ENCODE measurements at regions not wholly inside any gene's neighbourhood (a gene's known extent, or its start where the extent isn't known, plus 50 kb on each side); places are given as distances from the start of the nearest gene placed in this dataset.
"Not testable (repeated sequence)": the region's sequence is repeated elsewhere in the genome, so short reads cannot be mapped to it uniquely, and the experiment has no call there.

DNA sequence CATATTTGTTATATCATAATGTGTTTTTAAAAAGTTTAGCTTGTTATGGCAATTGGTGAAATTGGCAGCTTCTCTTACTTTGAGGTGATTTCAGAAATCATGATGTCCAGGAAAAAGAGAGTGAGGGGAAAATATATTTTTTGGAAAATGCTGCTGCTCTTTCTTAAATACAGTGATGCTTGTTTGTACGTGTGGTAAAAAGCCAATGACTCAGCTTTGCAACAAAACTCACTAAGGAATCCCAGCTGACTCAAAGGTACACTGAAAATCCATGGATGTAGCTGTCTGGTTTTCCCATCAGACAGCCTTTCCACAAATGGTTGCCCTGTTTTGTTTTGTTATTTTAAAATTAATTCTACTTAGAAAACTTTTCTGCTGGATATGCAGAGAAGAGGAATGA lies 306.4 kb upstream of the PAPPA start:
- no peak for DNase-seq

DNA sequence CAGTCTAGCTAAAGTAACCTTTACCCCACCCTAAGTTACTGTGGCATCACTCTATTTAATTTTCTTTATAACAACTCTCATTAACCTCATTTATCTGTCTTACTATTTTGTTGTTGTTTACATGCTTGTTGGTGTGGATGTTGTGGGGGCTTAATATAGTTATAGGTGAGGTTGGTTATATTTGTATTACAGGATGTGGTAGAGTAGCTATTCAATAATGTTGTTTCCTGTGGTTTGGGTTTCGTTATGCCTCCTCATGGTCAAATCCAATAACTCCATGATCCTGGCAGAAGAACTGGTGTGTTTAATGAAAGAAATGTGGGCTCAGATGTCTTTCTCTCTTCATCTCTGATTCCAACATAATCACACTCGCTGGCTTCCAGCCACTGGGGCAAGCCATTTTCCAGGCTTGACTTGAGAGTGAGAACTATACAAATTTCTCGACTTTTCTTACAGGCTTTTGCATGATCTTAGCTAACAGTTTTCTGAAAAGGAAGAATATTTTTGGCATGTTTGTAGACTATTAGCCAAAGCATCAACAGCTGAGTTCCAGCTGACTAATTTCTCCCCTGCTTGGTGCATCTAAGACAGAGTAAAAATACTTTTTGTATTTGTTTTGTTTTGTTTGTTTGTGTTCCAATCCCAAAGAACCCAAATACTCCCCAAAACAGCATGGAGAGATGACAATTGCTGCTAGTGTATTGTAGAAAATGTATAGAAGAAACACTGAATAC lies 303.7 kb upstream of the PAPPA start:
- no peak for DNase-seq

DNA sequence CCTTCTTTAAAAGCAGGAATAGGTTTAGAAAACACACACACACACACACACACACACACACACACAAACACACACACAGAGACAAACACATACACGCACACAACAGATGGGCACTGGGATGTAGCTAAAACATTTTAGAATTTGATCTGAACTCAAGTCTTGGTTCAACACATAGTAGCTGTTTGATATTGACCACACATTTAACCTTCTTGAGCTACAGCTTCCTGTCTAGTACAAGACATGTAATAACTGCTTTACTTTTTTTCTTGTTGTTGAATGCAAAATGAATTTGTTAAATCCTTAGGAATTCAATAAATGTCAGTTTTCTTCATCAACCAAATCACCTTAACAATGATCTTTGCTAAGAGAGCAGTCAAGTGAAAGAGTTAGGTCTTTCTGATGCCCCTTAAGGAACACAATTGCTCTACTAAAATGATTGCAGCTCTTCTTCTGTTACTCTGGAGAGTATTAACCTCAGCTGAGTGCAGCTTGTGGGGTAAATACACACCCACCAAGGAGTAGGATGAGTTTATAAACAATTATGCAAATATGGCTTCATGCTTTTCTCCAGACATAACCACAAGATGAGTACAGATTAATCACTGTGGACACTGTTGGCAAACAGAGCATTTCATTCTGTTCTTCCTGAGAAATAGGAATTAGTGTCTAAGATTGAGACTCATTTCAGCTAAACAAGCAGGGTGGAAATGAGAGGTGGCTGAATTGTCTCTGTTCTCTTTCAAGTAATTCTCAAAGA lies 302.9 kb upstream of the PAPPA start:
- no peak for DNase-seq

DNA sequence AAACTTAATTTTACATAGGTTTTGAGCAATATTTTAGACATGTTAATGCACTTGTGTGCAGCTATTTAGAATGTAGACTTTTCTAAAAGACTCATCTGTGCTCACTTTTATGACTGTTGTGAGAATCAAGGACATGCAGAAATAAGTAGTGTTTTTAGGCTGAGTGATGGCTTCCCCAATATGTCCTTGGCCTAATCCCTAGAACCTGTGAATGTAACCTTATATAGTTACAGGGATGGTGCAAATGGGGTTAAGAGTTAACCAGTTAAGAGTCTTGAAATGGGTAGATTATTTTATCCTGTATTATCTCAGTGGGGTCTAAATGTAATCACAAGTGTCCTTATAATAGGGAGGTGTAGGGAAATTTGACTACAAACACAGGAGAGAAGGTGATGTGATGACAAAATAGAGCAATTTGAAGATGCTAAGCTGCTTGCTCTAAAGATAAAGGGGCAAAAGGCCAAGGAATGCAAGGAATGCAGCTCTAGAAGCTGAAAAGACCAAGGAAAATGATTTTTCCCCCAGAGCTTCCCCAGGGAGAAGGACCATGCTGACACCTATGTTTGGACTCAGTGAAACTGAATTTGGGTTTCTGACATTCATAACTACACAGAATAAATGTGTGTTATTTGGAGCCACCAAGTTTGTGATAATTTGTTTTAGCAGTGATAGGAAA lies 298.0 kb upstream of the PAPPA start:
- no peak for DNase-seq

DNA sequence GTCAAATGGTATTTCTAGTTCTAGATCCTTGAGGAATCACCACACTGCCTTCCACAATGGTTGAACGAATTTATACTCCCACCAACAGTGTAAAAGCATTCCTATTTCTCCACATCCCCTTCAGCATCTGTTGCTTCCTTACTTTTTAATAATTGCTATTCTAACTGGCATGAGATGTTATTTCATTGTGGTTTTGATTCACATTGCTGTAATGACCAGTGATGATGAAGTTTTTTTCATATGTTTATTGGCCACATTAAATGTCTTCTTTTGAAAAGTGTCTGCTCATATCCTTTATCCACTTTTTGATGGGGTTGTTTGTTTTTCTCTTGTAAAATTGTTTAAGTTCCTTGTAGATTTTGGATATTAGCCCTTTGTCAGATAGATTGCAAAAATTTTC lies 295.2 kb upstream of the PAPPA start:
- DNase-seq, result not testable (repeated sequence)

DNA sequence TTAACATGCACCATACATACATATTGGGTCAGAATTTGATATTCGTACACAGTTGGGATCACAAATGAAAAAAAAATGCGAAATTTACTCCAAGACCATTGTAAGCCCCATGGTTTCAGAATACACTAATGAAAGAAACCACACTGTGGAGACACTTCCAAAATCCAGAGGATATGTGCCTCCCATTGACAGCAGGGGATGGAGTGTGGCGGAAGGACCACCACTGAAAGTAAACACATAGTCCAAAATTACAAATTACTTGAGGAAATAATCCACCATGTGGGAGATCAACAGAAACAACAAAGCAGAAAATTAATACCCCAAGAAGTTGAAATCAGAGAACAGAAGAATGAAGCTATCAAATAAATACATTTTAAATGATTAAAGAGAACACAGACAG lies 291.6 kb upstream of the PAPPA start:
- no peak for DNase-seq

DNA sequence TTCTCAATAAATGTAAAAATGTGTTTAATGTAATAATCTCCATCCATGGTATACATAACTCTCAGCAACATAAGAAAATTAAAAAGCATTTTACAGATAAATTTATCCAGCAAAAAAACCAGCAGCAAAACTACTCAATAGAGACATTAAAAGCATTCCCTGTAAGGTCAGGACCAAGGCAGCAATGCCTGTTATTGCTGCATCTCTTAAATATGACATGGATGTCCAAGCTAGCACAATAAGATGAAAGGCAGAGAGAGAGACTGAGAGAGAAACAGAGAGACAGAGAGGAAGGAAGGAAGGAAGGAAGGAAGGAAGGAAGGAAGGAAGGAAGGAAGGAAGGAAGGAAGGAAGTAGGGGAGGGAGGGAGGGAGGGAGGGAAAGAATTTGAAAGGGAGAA lies 289.0 kb upstream of the PAPPA start:
- no peak for DNase-seq

DNA sequence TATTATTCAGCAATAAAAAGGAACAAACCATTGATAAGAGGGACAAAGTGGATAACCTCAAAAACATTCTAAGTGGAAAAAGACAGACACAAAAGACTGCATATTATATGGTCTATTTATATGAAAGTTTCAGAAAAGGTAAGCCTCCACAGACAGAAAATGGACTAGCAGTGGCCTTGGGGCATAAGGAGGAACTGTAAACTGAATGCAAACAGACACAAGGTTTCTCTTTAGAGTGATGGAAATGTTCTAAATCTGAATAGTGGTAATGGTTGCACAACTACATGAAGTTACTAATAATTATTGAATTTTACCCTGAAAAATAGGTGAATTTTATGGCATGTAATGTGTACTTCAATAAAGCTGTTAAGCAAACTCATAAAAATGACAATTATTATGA lies 286.3 kb upstream of the PAPPA start:
- DNase-seq, result no peak

DNA sequence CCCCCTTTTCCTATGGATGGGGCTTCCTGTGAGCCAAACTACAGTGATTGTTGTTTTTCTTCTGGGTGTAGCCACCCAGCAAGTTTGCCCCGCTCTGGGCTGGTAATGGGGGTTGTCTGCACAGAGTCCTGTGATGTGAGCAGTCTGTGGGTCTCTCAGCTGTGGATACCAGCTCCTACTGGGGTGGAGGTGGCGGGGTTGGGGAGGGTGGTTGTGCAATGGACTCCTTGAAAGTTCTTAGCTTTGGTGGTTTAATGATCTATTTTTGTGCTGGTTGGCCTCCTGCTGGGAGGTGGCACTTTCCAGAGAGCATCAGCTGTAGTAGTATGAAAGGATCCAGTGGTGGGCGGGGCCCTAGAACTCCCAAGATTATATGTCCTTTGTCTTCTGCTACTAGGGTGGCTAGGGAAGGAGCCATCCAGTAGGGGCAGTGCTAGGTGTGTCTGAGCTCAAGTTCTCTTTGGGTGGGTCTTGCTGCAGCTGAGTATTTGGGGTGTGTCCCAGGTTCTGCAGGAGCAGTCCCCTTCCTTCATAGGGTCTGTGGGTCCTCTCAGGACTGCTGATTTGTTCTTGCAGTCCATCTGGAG lies 275.6 kb upstream of the PAPPA start:
- no peak for DNase-seq

DNA sequence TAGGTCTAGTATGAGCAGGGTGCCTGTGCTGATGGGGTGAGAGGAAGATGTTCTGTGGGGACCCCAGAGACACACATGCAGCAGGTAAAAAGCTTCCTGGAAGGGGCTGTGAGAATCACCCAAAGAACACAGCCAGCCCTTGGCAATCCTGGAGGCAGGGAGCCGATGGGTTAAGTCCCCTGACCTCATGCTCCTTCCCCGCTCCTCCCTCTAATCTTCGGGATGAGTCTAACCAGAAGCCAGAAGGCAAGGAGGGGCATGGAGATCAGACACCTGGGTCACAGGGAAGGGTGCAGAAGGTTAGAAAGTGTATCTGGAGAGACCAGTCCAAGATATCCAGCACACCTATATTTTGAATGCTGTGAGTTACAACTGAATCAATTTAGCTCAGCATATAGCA lies 274.1 kb upstream of the PAPPA start:
- no peak for DNase-seq

DNA sequence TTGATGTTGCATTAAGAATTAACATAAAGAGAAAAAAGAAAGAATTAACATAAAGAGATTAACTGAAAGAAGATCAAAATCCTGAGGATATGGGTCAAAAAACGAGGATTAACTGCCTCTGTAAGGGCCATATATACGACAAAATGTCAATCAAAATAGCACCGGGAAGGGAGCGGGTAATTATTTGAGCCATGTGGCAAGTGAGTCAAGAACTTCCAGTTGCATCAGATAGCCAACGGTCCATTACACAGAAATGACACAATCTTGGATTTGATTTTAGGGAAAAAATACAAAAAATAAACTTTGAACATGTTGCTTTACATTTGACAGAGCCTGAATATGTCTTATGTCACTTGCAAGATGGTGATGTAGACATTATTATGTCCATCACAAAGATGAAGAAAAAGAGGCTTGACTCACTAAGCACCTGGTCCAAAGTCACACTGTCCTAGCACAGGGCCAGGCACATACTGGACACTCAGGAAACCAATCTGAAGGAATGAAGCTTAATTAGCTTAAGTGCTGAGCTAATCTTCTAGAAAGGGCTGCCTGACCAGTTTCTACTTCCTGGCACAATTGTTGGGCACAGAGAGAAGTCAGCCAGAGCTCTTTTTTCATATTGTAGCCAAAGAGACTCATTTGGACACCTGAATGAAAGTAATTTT lies 273.2 kb upstream of the PAPPA start:
- no peak for DNase-seq

DNA sequence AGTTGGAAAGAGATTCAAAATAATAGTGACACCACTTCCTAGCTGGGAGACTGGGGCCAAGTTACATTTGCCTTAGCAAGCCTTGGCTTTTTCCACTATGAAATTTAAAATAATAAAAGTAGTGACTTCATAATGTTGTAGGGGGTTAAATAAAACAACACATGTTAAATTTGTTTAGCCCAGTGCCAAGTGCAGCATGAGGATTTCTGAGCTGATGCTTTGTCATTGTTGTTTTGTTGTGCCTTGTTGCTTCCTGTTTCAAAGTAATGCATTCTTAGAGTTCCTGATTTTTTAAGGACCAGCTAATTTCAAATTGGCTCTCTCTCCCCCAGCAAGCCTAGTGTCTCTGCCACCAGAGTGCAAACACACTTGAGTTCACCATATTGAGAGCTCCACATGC lies 270.7 kb upstream of the PAPPA start:
- no peak for DNase-seq

DNA sequence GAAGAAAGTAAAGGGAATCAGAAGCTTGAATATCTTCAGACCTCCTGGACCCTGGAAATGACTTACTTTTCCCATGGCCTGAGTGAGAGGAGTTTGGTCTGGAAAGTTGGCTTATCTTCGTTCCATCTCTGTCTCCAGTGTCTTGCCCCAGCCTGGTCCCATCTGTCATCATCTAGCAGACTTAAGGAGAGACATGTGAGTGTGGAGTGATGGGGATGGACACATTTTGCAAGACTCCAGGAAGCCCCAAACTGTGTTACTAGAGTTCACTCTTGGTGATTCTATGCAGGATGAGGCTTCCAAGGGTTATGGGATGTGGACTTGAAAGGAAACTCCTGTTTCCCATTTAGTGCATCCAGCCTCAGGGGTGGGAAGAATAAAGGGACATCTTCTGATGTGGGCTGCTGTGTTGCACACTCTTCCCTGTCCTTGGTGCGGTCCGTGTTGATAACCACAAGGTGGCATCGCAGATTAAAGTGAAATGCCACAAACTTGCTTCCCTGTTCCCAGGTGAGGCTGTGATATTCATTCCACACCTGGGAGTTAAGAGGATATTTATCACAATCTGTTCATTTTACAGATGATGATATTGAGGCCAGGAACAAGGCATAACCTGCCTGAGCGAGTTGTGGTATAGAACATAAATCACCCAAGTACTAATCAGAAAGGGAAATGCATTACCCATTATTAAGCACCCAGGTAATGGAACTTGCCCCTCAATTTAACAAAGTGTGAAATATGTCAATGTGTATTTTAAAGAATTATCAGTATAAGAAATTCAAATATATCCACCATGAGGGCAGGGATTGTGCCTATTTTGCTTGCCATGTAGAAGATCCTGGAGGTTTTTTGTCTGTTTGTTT lies 269.9 kb upstream of the PAPPA start:
- no peak for DNase-seq

DNA sequence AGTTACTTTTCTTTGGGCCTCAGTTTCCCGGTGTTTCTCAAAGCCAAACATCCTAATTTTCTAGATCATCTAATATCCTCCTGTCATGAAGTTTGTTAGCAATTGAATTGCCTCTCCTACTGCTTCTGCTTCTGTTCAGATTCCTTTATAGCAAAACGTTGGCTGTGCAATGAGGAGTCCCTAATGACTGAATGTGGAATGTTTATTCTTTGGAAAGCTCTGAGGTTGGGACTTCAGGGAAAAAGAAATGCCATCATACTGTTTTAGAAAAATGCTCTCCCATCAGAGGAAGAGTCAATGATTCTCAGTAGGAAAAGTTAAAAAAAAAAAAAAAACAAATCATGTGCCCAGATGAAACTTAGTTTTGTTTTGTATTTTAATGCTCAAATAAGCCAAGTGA lies 268.7 kb upstream of the PAPPA start:
- DNase-seq, result no peak

DNA sequence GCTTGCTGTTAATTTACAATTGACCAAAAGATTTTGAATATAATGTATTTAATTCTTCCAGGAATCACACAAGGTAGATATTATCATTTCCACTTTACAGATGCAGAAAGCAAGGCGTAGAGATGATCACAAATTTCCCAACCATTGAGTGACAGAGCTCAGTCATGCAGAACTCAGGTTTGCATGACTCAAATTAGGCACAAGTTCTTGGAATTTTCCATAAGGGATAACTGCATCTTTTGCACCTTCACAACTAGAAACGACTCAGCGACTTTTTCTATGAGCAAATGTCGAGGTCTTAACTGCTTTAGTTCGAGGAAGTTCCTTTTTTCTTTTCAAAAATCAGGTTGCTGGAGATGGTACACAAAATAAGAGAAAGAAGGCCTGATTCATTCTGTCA lies 265.5 kb upstream of the PAPPA start:
- DNase-seq, result no peak

DNA sequence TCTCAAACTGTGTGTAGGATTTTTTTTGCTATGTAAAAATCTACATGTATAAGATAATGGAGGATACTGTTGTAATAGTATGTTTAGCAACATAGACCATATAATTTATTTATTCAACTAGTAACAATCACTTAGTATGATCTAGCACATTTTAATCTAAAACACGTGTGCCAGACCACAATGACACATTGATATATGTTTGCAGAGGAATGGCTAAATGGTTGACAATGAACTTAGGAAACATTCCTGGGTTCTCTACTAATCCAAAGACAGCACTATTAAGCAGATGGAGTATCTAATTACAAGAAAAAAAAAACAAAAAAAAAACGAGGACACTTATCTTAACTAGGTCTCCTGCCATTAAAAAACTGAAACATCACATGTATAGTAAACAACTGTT lies 261.7 kb upstream of the PAPPA start:
- no peak for DNase-seq

DNA sequence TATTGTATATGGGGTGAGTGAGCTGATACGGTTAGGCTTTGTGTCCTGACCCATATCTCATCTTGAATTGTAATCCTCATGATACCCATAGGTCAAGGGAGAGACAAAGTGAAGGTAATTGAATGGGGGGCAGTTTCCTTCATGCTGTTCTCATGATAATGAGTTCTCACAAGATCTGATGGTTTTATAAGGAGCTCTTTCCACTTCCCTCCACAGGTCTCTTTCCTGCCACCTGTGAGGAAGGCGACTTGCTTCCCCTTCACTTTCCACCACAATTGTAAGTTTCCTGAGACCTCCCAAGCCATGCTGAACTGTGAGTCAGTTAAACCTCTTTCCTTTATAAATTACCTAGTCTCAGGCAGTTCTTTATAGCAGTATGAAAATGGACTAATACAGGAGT lies 255.1 kb upstream of the PAPPA start:
- not testable (repeated sequence) for DNase-seq

DNA sequence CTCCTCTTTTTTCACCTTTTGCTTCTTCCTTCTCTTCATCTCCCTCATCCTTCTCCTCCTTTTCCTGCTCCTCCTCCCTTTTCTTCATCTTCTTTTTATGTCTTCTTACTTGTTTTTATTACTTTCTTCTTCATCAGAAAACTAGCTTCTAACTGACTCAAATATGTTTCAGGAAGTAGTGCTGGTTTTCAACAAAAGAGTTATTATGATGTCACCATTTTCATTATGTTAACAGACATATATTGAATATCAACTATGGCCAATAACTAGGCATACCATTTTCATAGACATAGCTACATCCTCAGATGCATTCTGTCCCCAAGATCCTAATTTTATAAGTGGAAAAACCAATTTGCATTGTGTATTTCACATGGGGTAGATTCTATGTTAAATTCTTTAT lies 252.9 kb upstream of the PAPPA start:
- DNase-seq, result no peak

DNA sequence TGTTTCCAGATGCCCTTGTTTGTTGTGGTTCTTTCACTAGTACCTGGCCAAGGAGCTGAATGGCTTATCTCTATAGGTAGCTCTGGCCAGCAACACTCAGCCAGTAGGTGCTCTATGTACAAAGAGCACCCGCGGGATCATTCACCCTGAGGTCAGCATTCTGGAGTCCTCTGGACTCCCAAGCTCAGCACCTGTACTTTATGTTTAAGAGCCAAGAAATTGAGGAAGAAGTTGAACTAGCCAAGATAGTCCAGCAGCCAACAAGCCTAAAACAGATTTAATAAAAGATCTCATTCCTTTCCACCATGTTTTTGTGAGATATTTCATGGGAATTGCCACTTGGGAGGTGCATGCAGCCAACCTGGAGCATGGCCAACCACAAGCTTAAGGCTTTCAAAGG lies 242.6 kb upstream of the PAPPA start:
- no peak for DNase-seq

DNA sequence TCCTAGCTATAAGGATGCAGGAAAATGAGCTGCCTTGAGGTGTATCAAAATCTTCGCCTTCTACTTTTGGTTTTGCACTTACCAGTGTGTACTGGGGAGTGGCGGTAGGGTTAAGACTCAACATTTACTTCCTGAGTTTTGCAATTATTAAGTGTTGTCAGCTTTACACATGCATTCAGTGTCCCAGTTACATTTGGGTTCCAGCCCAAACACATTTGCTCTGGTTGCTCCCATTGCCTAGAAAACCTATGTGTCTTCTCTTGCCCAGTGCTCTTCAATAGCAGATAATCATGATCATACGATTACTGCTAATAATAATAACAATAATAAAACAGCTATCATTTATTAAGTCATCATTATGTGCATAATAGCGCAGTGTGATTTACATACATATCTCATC lies 241.5 kb upstream of the PAPPA start:
- DNase-seq, result no peak

DNA sequence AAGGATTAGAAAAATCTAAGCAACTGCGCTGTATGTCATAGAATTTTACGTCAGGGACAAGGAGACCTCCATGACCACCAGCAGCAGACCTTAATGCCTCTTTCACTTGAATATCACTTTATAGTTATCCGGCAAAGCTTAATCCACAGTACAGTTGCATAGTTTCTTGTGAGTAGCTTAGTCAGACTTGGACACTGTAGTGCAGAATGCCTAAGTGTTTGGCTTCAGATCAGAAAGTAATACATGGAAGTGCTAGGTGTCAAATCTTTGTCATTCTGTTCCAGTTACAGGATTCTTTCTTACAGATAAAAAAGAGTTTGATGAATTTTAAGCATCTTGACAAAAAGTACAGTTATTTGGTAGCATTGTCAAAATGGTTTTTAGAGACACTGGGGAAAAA lies 239.9 kb upstream of the PAPPA start:
- no peak for DNase-seq

DNA sequence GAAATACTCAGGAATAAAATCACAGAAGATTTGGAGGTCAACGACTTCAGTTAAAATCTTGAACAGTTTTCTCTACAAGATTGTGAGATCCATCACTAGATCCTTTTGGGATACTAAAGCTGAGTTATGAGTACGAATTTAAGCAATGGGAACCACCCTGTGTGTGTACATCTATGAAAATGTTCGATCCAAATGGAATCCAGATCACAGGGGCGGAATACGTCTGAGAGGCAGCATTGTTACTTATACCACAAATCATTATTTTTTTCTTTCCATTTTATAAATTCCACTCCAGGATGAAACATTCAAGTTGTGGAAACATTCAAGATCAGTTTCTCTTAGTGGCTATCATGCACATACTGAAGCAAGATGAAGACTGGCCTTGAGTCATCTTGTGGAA lies 239.3 kb upstream of the PAPPA start:
- DNase-seq, result no peak
